ENCODE measurements at regions not wholly inside any gene's neighbourhood (a gene's known extent, or its start where the extent isn't known, plus 50 kb on each side); places are given as distances from the start of the nearest gene placed in this dataset.
"Not testable (repeated sequence)": the region's sequence is repeated elsewhere in the genome, so short reads cannot be mapped to it uniquely, and the experiment has no call there.

GRCh38 chr11:97895572-97895971 is 1125.2 kb upstream of the CNTN5 start:
- Histone ChIP-seq H3K27ac (ENCODE audit: low read depth, low read length) (no peak overlapping the region), H3K9me3 (ENCODE audit: control insufficient read depth, insufficient read depth, low read length) (no peaks in the 10 kb centered on the region), H3K4me1 (ENCODE audit: control insufficient read depth, insufficient read depth, low read length) (no peaks in the 10 kb centered on the region), H3K27me3 (ENCODE audit: control insufficient read depth, insufficient read depth, low read length) (no peaks in the 10 kb centered on the region), H3K4me3 (ENCODE audit: low read depth, low read length) (no peak overlapping the region), H3K36me3 (ENCODE audit: control insufficient read depth, insufficient read depth, low read length) (no peaks in the 10 kb centered on the region)
- no peak for DNase-seq (ENCODE audit: low read depth in 4 of 6, low spot score in 6 of 6)
- no CpG with 5 or more reads among the region's 3 CpGs for WGBS (ENCODE audit: insufficient coverage)

GRCh38 chr11:97902828-97903227 is 1117.9 kb upstream of the CNTN5 start:
- H3K4me1 ChIP-seq (ENCODE audit: control insufficient read depth, insufficient read depth, low read length) = no peaks in the 10 kb centered on the region
- H3K27ac ChIP-seq (ENCODE audit: low read depth, low read length) = no peak overlapping the region
- H3K27me3 ChIP-seq (ENCODE audit: control insufficient read depth, insufficient read depth, low read length) = no peaks in the 10 kb centered on the region
- no peaks in the 10 kb centered on the region for H3K9me3 ChIP-seq (ENCODE audit: control insufficient read depth, insufficient read depth, low read length)
- no peak overlapping the region for H3K4me3 ChIP-seq (ENCODE audit: low read depth, low read length)
- DNase-seq (ENCODE audit: low read depth in 4 of 6, low spot score in 6 of 6) = no peak
- WGBS (ENCODE audit: insufficient coverage) = no CpG with 5 or more reads among the region's 1 CpG
- no peaks in the 10 kb centered on the region for H3K36me3 ChIP-seq (ENCODE audit: control insufficient read depth, insufficient read depth, low read length)

GRCh38 chr11:97905101-97905500 is 1115.6 kb upstream of the CNTN5 start:
- no peaks in the 10 kb centered on the region for H3K27me3 ChIP-seq (ENCODE audit: control insufficient read depth, insufficient read depth, low read length)
- DNase-seq (ENCODE audit: low read depth in 4 of 6, low spot score in 6 of 6) = no peak
- no peaks in the 10 kb centered on the region for H3K4me1 ChIP-seq (ENCODE audit: control insufficient read depth, insufficient read depth, low read length)
- no peak overlapping the region for H3K27ac ChIP-seq (ENCODE audit: low read depth, low read length)
- H3K4me3 ChIP-seq (ENCODE audit: low read depth, low read length) = no peak overlapping the region
- H3K36me3 ChIP-seq (ENCODE audit: control insufficient read depth, insufficient read depth, low read length) = no peaks in the 10 kb centered on the region
- H3K9me3 ChIP-seq (ENCODE audit: control insufficient read depth, insufficient read depth, low read length) = no peaks in the 10 kb centered on the region

GRCh38 chr11:97905671-97906070 is 1115.1 kb upstream of the CNTN5 start:
- DNase-seq (ENCODE audit: low read depth in 4 of 6, low spot score in 6 of 6) = peak in 1 of 6 donors; percentile 62
- H3K4me3 ChIP-seq (ENCODE audit: low read depth, low read length) = no peak overlapping the region
- H3K27ac ChIP-seq (ENCODE audit: low read depth, low read length) = no peak overlapping the region
- H3K36me3 ChIP-seq (ENCODE audit: control insufficient read depth, insufficient read depth, low read length) = no peaks in the 10 kb centered on the region
- WGBS (ENCODE audit: insufficient coverage) = no CpG with 5 or more reads among the region's 1 CpG
- H3K27me3 ChIP-seq (ENCODE audit: control insufficient read depth, insufficient read depth, low read length) = no peaks in the 10 kb centered on the region
- H3K4me1 ChIP-seq (ENCODE audit: control insufficient read depth, insufficient read depth, low read length) = no peaks in the 10 kb centered on the region
- no peaks in the 10 kb centered on the region for H3K9me3 ChIP-seq (ENCODE audit: control insufficient read depth, insufficient read depth, low read length)

- whole genome bisulfite sequencing (ENCODE audit: insufficient coverage) = 95% methylated on average over 4 of the region's 5 CpGs
- H3K36me3 ChIP-seq (ENCODE audit: control insufficient read depth, insufficient read depth, low read length) = no peaks in the 10 kb centered on the region
- no peaks in the 10 kb centered on the region for H3K9me3 ChIP-seq (ENCODE audit: control insufficient read depth, insufficient read depth, low read length)
- H3K4me3 ChIP-seq (ENCODE audit: low read depth, low read length) = no peak overlapping the region
- H3K4me1 ChIP-seq (ENCODE audit: control insufficient read depth, insufficient read depth, low read length) = no peaks in the 10 kb centered on the region
- no peaks in the 10 kb centered on the region for H3K27me3 ChIP-seq (ENCODE audit: control insufficient read depth, insufficient read depth, low read length)
- no peak overlapping the region for H3K27ac ChIP-seq (ENCODE audit: low read depth, low read length)
- DNase-seq (ENCODE audit: low read depth in 4 of 6, low spot score in 6 of 6) = no peak
These were observed 1112.4 kb upstream of the CNTN5 start for GRCh38 chr11:97908354-97908753.

- no peaks in the 10 kb centered on the region for H3K4me1 ChIP-seq (ENCODE audit: control insufficient read depth, insufficient read depth, low read length)
- WGBS (ENCODE audit: insufficient coverage) = 40% methylated on average over 2 of the region's 7 CpGs
These were observed 1110.9 kb upstream of the CNTN5 start for GRCh38 chr11:97909614-97910399.

GRCh38 chr11:97912629-97913028 is 1108.1 kb upstream of the CNTN5 start:
- no peak for DNase-seq (ENCODE audit: low read depth in 4 of 6, low spot score in 6 of 6)
- WGBS (ENCODE audit: insufficient coverage) = no CpG with 5 or more reads among the region's 3 CpGs
- no peak overlapping the region for H3K4me3 ChIP-seq (ENCODE audit: low read depth, low read length)

More at GRCh38 chr11:97909614-97910399, 1110.9 kb upstream of the CNTN5 start:
- no peak for DNase-seq (ENCODE audit: low read depth in 4 of 6, low spot score in 6 of 6)
- Histone ChIP-seq H3K36me3 (ENCODE audit: control insufficient read depth, insufficient read depth, low read length) (no peaks in the 10 kb centered on the region), H3K27me3 (ENCODE audit: control insufficient read depth, insufficient read depth, low read length) (no peaks in the 10 kb centered on the region), H3K27ac (ENCODE audit: low read depth, low read length) (no peak overlapping the region), H3K4me3 (ENCODE audit: low read depth, low read length) (no peak overlapping the region), H3K9me3 (ENCODE audit: control insufficient read depth, insufficient read depth, low read length) (no peaks in the 10 kb centered on the region)

GRCh38 chr11:97922933-97923332 is 1097.8 kb upstream of the CNTN5 start:
- H3K4me3 ChIP-seq (ENCODE audit: low read depth, low read length); H3K36me3 ChIP-seq (ENCODE audit: control insufficient read depth, insufficient read depth, low read length); H3K27me3 ChIP-seq (ENCODE audit: control insufficient read depth, insufficient read depth, low read length); DNase-seq (ENCODE audit: low read depth in 4 of 6, low spot score in 6 of 6); H3K4me1 ChIP-seq (ENCODE audit: control insufficient read depth, insufficient read depth, low read length); H3K27ac ChIP-seq (ENCODE audit: low read depth, low read length); H3K9me3 ChIP-seq (ENCODE audit: control insufficient read depth, insufficient read depth, low read length): not testable (repeated sequence)
- 97% methylated on average over 10 of the region's 10 CpGs for WGBS (ENCODE audit: insufficient coverage)

More at GRCh38 chr11:97912629-97913028, 1108.1 kb upstream of the CNTN5 start:
- H3K9me3 ChIP-seq (ENCODE audit: control insufficient read depth, insufficient read depth, low read length) = no peaks in the 10 kb centered on the region
- no peaks in the 10 kb centered on the region for H3K4me1 ChIP-seq (ENCODE audit: control insufficient read depth, insufficient read depth, low read length)
- H3K27ac ChIP-seq (ENCODE audit: low read depth, low read length) = no peak overlapping the region
- H3K27me3 ChIP-seq (ENCODE audit: control insufficient read depth, insufficient read depth, low read length) = no peaks in the 10 kb centered on the region
- H3K36me3 ChIP-seq (ENCODE audit: control insufficient read depth, insufficient read depth, low read length) = no peaks in the 10 kb centered on the region

GRCh38 chr11:97934572-97935208 is 1086.1 kb upstream of the CNTN5 start:
- DNase-seq (ENCODE audit: low read depth in 4 of 6, low spot score in 6 of 6) = no peak
- H3K4me3 ChIP-seq (ENCODE audit: low read depth, low read length) = no peak overlapping the region
- H3K36me3 ChIP-seq (ENCODE audit: control insufficient read depth, insufficient read depth, low read length) = no peaks in the 10 kb centered on the region
- H3K27ac ChIP-seq (ENCODE audit: low read depth, low read length) = no peak overlapping the region
- no peaks in the 10 kb centered on the region for H3K4me1 ChIP-seq (ENCODE audit: control insufficient read depth, insufficient read depth, low read length)
- H3K27me3 ChIP-seq (ENCODE audit: control insufficient read depth, insufficient read depth, low read length) = no peaks in the 10 kb centered on the region
- WGBS (ENCODE audit: insufficient coverage) = 91% methylated on average over 4 of the region's 5 CpGs
- no peaks in the 10 kb centered on the region for H3K9me3 ChIP-seq (ENCODE audit: control insufficient read depth, insufficient read depth, low read length)

- Histone ChIP-seq H3K4me1 (ENCODE audit: control insufficient read depth, insufficient read depth, low read length) (no peaks in the 10 kb centered on the region), H3K27ac (ENCODE audit: low read depth, low read length) (no peak overlapping the region), H3K36me3 (ENCODE audit: control insufficient read depth, insufficient read depth, low read length) (no peaks in the 10 kb centered on the region), H3K4me3 (ENCODE audit: low read depth, low read length) (no peak overlapping the region), H3K27me3 (ENCODE audit: control insufficient read depth, insufficient read depth, low read length) (no peaks in the 10 kb centered on the region), H3K9me3 (ENCODE audit: control insufficient read depth, insufficient read depth, low read length) (no peaks in the 10 kb centered on the region)
- no peak for DNase-seq (ENCODE audit: low read depth in 4 of 6, low spot score in 6 of 6)
- WGBS (ENCODE audit: insufficient coverage) = 100% methylated on average over 2 of the region's 3 CpGs
These were observed 1083.2 kb upstream of the CNTN5 start for GRCh38 chr11:97937501-97937900.

All from spinal cord (tissue), 9 donors.